ENCODE measurements at regions not wholly inside any gene's neighbourhood (a gene's known extent, or its start where the extent isn't known, plus 50 kb on each side); places are given as distances from the start of the nearest gene placed in this dataset.
"Not testable (repeated sequence)": the region's sequence is repeated elsewhere in the genome, so short reads cannot be mapped to it uniquely, and the experiment has no call there.

GRCh38 chr22:23417327-23417726 lies 162.8 kb downstream of the IGLL1 start:
- TF ChIP-seq CTCF (conservative IDR thresholded peaks at IDR 0.05; ENCODE audit: low read depth, low read length); EZH2 (IDR thresholded peaks at IDR 0.05; ENCODE audit: borderline replicate concordance, low read depth, low read length, poor library complexity, severe bottlenecking): not testable (repeated sequence)
